ENCODE measurements at regions not wholly inside any gene's neighbourhood (a gene's known extent, or its start where the extent isn't known, plus 50 kb on each side); places are given as distances from the start of the nearest gene placed in this dataset.
A peak's percentile ranks its signal among the peaks of the same experiment; 100 is the strongest.
"Not testable (repeated sequence)": the region's sequence is repeated elsewhere in the genome, so short reads cannot be mapped to it uniquely, and the experiment has no call there.

DNA sequence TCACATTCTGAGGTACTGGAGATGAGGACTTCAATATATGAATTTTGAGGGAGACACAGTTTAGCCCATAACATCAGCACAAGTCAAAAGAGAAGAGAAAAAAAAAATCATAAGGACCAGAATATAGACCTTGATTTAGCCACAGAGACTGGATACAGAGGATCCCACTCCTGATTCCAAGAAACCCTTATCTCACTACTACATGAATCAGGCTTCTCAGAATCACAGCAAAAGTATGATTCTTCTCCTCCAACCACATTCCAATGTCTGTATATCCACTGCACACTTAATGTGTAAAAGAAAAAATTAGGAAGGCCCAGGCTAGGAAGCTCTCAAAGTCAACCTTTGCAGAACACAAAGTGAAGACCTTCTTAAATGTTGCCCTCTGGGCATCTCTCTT is 610.9 kb downstream of the DTWD2 start:
- DNase-seq (ENCODE audit: low spot score): no peak

DNA sequence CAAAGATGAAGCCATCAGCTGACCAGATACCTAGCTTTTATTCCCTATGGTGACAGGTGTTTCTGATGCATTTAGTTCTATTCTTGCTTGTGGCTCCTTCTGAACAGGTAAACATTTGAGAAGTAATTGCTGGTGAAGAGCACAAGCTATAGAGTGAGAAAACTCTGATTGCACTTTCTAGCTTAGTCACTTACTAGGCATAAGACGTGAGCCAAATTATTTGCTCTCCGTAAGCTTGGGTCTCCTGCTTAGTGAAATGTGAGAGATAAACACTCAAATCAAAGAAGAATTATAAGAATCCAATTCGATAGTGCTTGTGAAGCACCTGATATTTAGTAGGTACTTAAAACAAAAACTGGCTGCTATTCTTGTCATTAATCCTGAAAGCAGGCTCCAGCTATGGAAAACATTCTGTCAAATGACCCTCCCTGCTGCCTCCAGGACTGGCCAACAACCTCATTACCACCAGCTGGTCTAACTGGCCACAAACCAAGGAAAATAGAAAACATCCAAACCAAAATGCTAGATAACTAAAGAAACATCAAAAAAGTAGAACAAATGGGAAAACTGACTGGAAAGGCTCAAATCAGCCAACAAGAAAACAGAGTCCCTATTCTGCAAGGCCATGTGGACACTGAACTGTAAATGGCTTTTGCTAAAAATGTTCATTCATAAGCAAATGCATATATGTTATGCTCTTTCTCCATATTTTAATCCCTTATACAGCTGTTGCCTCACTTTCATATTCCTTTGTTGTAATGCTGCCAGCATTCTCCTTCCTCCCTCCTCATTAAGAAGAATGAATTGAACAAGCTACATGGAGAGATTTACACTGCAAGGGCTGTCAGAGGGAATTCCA is 616.1 kb downstream of the DTWD2 start:
- no peak for DNase-seq (ENCODE audit: low spot score)

DNA sequence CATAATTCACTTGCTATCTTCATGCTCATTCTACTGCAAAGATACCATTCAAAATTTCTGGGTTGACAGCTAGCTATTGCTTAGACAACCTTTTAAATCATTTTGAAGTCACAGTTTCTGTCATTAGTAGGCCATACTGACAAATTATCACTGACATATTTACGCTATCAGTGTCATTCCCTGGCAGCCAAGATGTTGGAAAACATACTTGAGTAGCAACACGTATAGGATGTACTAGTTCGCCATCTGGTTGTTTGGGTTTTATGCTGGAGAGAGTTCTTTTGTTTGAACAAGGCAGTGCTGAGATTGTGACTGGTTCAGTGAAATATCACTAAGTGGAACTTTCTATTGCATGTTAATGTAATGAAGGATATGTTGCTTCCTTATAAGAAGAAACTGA is 621.9 kb downstream of the DTWD2 start:
- DNase-seq (ENCODE audit: low spot score): no peak

DNA sequence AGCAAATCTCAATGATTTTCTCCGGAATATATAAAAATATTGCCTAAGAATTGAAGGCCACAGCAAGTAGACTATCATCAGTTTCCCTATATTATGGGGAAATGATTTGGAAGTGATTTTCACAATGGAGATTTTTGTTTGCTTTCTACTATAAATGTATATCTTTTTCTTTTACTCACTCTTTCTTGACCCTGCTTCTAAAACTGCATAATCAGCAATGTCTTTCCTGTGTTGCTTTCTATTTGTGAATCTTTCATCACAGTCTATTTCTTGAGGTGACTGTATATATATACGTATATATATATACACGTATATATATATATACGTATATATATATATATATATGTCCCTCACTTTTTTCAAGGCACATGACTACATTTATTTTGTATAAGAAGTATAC is 622.6 kb downstream of the DTWD2 start:
- DNase-seq (ENCODE audit: low spot score): no peak

DNA sequence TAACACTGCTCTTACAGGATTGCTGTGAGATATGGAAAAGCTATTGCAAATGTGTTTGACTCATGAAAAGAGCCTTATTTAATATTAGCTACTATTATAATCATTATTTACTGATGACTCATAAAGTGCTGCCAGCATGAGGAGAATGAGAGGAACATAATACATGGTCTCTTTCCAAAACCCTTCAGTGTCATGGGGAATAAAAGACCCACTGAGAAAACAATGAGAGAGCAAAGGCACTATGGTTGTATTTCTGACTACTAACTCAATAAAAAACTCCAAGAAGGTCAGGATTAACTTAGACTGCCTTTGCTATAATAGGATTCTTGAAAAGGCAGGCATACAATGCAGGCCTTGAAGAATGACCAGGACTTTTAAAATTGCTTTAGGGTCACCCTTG is 633.5 kb downstream of the DTWD2 start:
- DNase-seq (ENCODE audit: low spot score): no peak

DNA sequence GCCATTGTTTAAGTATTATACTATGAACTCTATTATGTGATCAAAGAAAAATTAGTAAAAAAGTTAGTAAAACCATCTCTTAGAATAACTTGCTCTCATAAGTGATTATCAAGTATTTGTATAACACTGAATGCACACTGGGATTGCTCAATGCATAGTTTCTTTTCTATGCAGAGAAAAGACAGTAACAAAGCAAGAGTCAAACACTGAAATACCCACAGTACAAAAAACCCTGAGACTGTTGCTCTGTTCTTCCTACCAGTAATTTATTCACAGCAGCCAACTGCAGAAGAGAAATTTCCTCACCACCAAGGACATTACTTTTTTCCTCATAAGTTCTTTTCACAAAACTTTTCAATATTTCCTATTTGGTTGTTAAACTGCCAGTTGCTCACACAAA is 634.4 kb downstream of the DTWD2 start:
- no peak for DNase-seq (ENCODE audit: low spot score)

DNA sequence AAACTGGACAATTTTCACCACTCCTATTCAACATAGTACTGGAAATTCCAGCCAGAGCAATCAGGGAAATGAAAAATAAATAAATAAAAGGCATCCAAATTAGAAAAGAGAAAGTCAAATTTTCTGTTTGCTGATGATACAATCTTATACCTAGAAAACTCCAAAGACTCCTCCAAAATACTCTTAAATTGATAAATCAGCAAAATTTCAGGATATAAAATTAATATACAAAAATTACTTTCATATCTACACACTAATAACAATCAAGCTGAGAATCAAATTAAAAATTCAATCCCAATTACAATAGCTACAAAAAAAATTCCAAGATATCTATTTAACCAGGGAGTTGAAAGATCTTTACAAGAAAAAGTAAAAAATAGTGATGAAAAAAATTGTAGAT is 651.9 kb downstream of the DTWD2 start:
- DNase-seq (ENCODE audit: low spot score): no peak

DNA sequence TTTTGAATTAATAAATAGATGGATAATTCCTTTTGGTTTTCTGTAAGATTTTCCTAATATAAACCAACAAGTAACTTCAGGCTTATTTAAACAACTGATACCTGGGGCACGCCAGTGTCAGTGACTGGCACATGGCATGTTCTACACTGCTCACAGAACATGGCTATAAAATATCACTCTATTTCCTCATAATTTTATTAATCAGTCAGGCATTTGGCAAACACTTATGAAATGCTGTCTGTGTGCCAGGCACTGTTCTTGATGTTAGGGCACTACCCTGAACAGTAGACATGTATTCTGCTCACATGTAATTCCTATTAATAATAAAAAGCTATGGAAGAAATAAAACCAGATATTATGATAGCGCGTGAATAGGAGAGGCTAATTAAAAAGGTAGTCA is 661.0 kb downstream of the DTWD2 start:
- DNase-seq (ENCODE audit: low spot score): no peak

DNA sequence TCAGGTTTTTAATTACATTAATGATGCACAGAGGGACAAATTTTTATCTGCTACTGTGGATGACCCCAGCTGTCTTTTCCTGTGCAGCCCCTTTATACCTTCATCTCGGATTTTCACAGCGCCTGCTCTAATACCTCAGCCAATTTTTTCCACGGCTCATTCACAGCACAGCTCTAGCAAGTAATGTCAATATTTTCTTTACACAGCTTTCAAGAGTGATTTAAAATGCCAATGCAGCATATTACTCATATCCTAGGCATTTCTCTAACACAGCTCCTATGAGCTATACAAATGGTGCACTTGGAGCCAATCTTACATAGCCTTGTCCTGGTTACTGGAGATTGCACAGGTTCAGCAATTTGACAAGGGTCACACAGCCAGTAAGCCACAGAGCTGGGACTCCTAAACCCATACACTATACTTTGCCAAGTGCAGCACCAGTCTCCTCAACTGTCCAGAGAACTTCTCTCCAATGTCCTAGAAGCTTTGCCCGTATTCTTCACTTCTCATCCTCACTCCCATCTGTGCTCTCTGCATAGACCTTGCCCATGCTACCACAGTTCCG is 661.8 kb downstream of the DTWD2 start:
- peak; percentile 1 for DNase-seq (ENCODE audit: low spot score)

DNA sequence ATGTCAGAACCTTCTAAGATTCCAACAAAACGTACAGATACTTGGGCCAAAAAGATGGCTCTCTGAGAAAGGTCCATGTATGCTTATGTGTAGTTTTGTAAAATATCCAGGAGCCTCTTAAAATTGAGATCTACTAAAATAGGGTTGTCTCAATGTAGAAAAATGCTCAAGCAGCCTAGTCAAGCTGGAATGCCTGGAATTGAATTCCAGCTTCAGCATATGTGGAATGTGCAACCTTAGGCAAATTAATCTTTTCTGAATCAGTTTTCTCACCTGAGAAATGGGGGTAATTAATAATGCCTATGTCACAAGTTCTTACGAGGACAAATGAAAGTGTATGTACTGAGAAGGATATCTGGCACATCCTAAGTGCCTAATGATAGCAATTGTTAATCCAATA is 662.4 kb downstream of the DTWD2 start:
- DNase-seq (ENCODE audit: low spot score): no peak

DNA sequence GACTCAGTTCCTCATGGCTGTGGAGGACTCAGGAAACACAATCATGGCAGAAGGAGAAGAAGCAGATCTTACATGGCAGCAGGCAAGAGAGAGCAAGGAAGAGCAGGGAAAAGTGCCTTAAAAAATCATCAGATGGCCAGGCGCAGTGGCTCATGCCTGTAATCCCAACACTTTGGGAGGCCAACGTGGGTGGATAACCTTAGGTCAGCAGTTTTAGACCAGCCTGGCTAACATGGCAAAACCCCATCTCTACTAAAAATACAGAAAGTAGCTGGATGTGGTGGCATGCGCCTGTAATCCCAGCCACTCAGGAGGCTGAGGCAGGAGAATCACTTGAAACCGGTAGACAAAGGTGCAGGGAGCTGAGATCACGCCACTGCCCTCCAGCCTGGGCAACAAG is 664.6 kb downstream of the DTWD2 start:
- not testable (repeated sequence) for DNase-seq (ENCODE audit: low spot score)

DNA sequence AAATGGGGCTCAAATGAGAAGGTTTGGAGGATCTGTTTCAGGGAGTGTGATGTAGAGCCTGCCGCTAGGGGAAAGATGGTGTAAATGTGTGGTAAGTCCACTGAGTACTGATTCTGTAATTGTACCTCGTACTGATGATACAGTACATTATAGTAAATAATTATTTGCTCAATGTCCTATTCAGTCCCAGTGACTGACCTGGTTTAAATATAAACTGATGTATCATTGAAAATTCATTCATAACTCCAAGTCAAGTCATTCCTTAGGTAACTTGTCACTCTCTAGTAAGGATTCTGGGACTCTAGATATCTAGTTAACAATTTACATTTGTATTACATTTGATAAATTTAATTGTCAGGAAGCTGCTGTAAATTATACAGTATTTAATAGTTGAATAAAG is 667.3 kb downstream of the DTWD2 start:
- DNase-seq (ENCODE audit: low spot score): no peak

DNA sequence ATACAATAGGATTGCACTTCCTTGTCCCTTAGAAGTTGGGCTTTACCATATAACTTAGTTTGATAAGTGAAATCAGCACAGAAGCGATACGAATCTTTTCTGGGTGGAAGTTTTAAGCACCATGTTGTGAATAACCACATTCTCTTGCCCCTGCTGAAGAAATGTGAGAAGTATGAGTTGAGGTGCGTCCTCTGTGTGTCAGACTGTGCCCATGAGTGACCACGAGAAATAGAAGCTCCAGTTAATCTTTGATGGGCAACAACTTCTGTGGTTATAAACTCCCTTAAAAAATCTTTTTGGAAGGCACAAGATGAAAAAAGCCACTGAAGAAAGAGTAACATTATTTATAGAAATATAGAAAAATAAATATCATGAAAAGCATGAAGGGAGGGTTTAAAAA is 668.2 kb downstream of the DTWD2 start:
- DNase-seq (ENCODE audit: low spot score): no peak

DNA sequence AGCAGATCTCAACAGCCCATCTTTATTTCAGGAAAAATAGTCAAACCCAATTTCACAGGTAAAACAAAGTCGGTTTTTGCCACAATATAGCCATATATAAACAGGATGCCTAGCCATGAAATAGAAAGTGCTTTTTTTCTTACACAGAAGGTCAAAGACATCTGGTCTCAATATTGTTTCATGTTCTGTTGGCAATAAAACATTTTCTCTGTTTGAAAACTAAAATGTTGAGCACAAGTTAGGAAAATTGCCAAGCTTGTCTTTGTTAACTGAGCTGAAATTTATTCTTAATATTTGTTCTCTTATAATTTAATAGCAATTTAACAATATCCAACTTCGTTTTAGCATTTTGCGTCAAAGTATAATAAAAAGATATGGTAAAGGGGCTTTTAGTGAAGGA is 673.4 kb downstream of the DTWD2 start:
- DNase-seq (ENCODE audit: low spot score): no peak

DNA sequence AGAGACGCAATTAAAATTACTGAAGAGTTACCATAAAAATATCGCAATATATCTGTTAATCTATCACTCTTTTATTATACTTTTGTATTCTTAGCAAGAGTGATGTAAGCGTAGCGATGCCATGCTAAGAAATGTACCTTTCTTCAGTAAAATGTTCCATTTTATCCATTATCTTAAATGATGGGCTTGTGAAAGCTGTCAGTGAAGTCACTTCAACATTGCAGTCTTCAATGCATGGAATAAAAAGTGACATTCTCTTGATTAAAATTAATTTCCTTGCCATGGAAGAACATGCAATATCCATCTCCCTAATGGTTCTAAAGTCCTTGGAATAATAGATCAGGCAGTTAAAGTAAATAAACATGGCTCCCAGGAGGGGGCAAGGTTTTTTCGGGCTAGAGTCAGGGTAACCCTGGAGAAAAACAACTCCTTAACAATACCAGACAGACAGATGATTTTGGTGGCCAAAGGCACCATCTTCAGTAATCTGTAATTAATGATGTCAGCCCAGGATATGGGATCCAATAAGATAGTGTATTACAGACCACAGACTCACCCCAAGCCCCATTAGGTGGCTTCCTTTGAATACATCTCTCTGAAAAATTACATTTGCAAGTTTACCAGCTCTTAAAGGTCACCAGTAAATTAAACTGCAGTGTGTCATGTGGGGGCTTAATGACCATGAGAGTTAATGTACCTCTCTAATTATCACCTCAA is 677.1 kb downstream of the DTWD2 start:
- DNase-seq (ENCODE audit: low spot score): no peak

DNA sequence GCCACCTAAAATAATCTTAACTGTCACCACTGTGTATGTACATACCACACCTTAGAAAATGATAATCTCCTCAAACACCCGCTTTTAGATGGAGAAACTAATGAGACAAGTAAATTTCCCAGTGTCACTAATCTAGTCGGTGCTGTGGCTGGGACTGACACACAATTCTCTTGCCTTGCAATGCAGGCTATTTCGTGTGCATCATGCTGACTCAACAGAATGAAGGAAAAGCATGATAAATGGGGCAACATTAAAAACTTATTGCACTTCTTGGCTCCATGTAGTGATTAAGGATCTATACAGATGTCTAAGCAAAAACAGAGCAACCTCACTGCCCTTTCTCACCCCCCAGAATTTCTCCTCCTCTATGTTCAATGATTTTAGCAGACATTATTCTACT is 677.9 kb downstream of the DTWD2 start:
- DNase-seq (ENCODE audit: low spot score): no peak

DNA sequence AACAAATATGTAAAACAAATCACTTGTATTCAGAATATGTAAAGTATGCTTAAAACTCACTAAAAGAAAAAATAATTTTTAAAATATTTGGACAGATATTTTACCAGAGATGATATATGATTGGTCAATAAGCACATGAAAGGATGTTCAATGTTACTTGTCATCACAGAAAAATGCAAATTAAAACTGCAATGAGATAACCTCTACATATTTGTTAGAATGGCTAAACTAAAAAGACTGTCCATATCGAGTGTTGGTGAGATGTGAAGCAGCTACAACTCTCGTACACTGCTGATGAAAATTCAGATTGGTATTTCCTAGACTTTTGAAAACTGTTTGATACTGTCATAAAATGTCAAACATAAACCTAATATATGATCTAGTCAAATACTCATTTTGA is 685.1 kb downstream of the DTWD2 start:
- DNase-seq (ENCODE audit: low spot score): no peak

DNA sequence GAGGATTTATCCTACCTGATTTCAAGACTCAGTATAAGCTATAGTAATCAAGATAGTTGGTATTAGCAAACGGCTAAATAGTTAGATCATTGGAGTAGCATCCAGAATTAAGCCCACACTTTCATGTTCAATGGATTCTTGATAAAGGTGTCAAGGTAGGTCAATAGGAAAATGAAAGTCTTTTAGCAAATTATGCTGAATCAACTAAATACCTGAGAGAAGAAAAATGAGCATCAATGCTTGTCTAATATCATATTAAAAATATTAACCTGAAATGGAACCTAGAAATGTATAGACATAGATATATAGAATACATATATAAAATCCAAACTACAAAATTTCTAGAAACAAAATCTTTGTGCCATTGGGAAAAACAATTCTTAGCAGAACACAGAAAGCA is 685.6 kb downstream of the DTWD2 start:
- DNase-seq (ENCODE audit: low spot score): no peak

DNA sequence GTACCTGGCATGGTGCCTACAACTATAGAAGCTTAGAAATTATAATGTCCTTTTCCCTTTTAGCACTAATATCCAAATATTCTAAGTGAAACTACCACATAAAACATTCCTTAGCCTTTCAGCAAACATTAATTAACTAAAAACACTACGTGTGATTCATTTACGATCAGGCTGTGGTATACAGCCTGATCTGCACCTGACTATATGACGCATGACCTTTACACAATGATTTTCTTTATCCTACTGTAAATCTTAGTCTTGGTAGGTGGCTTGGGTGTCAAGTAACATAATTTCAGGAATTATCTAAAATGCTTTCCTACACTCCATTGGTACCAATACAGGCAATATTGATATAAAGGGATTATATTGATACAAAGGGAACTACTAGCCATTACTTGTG is 686.7 kb downstream of the DTWD2 start:
- no peak for DNase-seq (ENCODE audit: low spot score)

DNA sequence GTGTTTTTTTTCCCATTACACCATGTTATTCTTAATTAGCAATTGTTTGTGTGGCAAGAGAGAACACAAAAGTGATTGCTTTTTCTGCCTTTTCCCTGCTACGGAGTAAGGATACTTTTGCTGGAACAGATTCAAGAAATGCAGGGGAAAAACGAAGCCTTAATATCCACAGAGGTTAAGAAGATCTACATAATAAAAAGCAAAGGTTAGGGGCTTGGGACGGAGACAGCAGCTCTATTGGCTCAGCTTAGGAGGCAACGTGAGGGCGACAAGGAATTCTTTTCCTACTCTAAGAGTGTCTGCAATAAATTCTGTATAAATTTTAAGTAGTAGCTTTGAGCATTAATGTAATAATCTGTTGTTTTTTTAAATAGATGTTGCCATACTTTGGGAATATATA is 693.3 kb downstream of the DTWD2 start:
- DNase-seq (ENCODE audit: low spot score): no peak

DNA sequence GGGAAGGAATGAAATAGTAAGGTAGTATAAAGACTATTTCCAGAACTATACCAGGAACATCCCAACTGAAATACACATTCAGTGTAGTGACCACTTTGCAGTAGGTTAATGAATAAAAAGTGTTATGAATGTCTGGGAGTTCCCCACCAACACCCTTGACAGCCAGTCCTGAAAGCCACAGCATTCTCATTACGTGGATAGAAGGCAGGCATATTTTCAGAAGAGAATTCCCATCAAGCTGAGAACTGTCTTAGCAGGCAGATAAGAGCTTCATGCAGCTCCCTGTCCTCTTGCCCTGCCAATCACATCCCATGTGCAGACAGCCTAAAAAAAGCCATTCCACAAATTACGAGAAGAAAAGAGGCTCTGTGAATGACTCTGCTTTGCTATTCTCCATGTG is 695.0 kb downstream of the DTWD2 start:
- DNase-seq (ENCODE audit: low spot score): no peak

DNA sequence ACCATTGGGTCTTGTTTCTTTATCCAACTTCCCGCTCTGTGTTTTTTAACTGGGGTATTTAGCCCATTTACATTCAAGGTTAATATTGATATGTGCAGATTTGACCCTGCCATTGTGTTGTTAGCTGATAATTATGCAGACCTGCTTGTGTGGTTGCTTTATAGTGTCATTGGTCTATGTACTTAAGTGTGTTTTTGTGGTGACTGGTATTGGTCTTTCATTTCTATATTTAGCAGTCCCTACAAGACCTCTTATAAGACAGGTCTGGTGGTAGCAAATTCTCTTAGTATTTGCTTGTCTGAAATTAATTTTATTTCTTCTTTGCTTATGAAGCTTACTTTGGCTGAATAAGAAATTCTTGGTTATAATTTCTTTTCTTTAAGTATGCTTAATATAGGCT is 698.1 kb downstream of the DTWD2 start:
- no peak for DNase-seq (ENCODE audit: low spot score)

DNA sequence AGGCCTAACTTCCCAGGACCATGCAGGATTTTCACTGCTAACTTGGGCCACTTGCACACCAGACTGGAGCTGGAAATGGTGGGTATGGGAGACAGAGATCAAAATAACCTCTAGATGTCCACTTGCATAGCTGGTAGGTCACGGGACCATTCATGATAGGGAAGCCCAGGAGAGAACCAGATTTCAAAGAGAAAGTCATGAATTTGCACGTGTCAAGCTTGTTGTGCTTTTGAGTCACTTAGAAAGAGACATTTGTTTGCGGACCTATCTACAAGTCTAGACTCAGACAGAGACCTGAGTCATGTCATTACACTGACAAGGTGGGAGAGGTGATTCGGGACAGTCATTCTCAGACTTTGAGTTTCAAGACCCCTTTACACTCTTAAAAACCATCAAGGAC is 704.1 kb downstream of the DTWD2 start:
- not testable (repeated sequence) for DNase-seq (ENCODE audit: low spot score)

Data from RKO (cell line).